Pancreas (tissue), 10 donors: ENCODE measurements at regions not wholly inside any gene's neighbourhood (a gene's known extent, or its start where the extent isn't known, plus 50 kb on each side); places are given as distances from the start of the nearest gene placed in this dataset.
"Not testable (repeated sequence)": the region's sequence is repeated elsewhere in the genome, so short reads cannot be mapped to it uniquely, and the experiment has no call there.

Experiments used
- ATAC-seq, 4 donors: fragments of 200-7000 bp; cut with Tn5 transposase; one replicate each; pipeline versions ENCODE4 v1.8.0 to v1.9.1; 2020; ENCODE audit warnings: mild to moderate bottlenecking in 4 of 4, moderate library complexity in 4 of 4
- DNase-seq, 6 donors: peaks; one replicate each; pipeline ENCODE4 v3.0.0-alpha.2; 2020
- FAIRE-seq: peaks from 2 replicates; lab custom pipeline; 2012; peaks lifted over from hg19 to GRCh38; lab: Jason Lieb, UNC
- H3K27ac ChIP-seq, 4 donors: fragments of 200-600 bp; sonication (generic); 1 replicate in 3 of 4; 2 replicates in 1 of 4; pipeline versions ENCODE4 v1.5.0 to v1.8.0; 2020
- H3K27me3 ChIP-seq, 4 donors: fragments of 200-600 bp; one replicate each; pipeline ENCODE4 v1.8.0; 2021
- H3K36me3 ChIP-seq, 3 donors: fragments of 200-600 bp; sonication (generic) in 1 of 3; one replicate each; pipeline versions ENCODE4 v1.5.0 to v1.8.0; 2020 to 2021
- H3K4me1 ChIP-seq, 3 donors: fragments of 200-600 bp; one replicate each; pipeline ENCODE4 v1.8.0; 2021
- H3K4me3 ChIP-seq, 4 donors: fragments of 200-600 bp; sonication (generic) in 2 of 4; one replicate each; pipeline versions ENCODE4 v1.5.0 to v1.8.0; 2020 to 2021
- H3K9me3 ChIP-seq, 4 donors: fragments of 200-600 bp; one replicate each; pipeline ENCODE4 v1.8.0; 2021
- CTCF ChIP-seq, 4 donors: fragments of 200-600 bp; sonication (generic) in 3 of 4; IDR thresholded peaks; one replicate each; pipeline versions ENCODE4 v1.5.0 to v1.8.0; 2021; ENCODE audit warnings: antibody characterized with exemption in 4 of 4
- WGBS, 2 donors: extraction: QIAGEN DNeasy Blood & Tissue Kit; methylation state at CpG; one replicate each; pipeline ENCODE4 v1.1.7; 2013; 5-methylcytosine and 5-hydroxymethylcytosine counted together
- intact Hi-C, 3 donors: fragments of 100-400 bp; cut with DNase I; formaldehyde crosslinking; loops; one replicate each; pipeline versions ENCODE4 v1.11.1 to v1.14.2; 2022
- donor health status: healthy with polysubstance abuse.
- donor health status: DM: no; HTN: no; CAD: no; lungs with moderate emphysema.
- donor health status: DM: no; HTN: no; CAD: no.
- donor health status: control.
- donor health status: control.
- donor health status: Bipolar disorder and iron deficiency.
- donor health status: DM: yes; HTN: yes; CAD: no.
- donor health status: DM: no; HTN: no; CAD: no.
- donor health status: DM: no; HTN: no; CAD: no.
- donor health status: DM: yes; HTN: yes; CAD: no.

- DNase-seq (no peak), ATAC-seq (no peak), FAIRE-seq (no peak)
- no peaks in the 10 kb centered on the region for H3K4me1 ChIP-seq
- no peaks in the 10 kb centered on the region for H3K9me3 ChIP-seq
- no peaks in the 10 kb centered on the region for H3K27me3 ChIP-seq
- H3K27ac ChIP-seq: no peak overlapping the region
- no peaks in the 10 kb centered on the region for H3K36me3 ChIP-seq
- intact Hi-C loops: no loop called here
- no peak for TF ChIP-seq CTCF (IDR thresholded peaks at IDR 0.05)
- no peak overlapping the region for H3K4me3 ChIP-seq
- WGBS, 2 donors: 93 to 97% methylated on average over 2 of the region's 2 CpGs
Measured at GRCh38 chr3:187856555-187856954, 111.3 kb upstream of the BCL6 start.

- H3K4me1 ChIP-seq: no peaks in the 10 kb centered on the region
- no peaks in the 10 kb centered on the region for H3K27me3 ChIP-seq
- WGBS, 2 donors: 78 to 82% methylated on average over 5 of the region's 5 CpGs
- FAIRE-seq (no peak), DNase-seq (no peak), ATAC-seq (no peak)
- H3K9me3 ChIP-seq: no peaks in the 10 kb centered on the region
- H3K27ac ChIP-seq: no peak overlapping the region
- intact Hi-C loops: no loop called here
- no peak for TF ChIP-seq CTCF (IDR thresholded peaks at IDR 0.05)
- no peaks in the 10 kb centered on the region for H3K36me3 ChIP-seq
- H3K4me3 ChIP-seq: no peak overlapping the region
Measured at GRCh38 chr3:187858041-187858440, 112.8 kb upstream of the BCL6 start.

- TF ChIP-seq CTCF (IDR thresholded peaks at IDR 0.05): no peak
- ATAC-seq (no peak), DNase-seq (no peak), FAIRE-seq (no peak)
- Histone ChIP-seq H3K36me3 (no peaks in the 10 kb centered on the region), H3K4me3 (no peak overlapping the region), H3K9me3 (no peaks in the 10 kb centered on the region), H3K4me1 (no peaks in the 10 kb centered on the region), H3K27me3 (no peaks in the 10 kb centered on the region), H3K27ac (no peak overlapping the region)
- intact Hi-C loops: no loop called here
- WGBS, 2 donors: 94 to 98% methylated on average over 2 of the region's 2 CpGs
Measured at GRCh38 chr3:187858711-187859110, 113.4 kb upstream of the BCL6 start.

- H3K27ac ChIP-seq, ATAC-seq, H3K4me1 ChIP-seq, H3K36me3 ChIP-seq, H3K27me3 ChIP-seq, DNase-seq, FAIRE-seq, H3K9me3 ChIP-seq, intact Hi-C loops: not testable (repeated sequence)
- peak overlapping the region in 1 of 4 donors; percentile 9 for H3K4me3 ChIP-seq
- WGBS, 2 donors: 15 to 42% methylated on average over 5 to 17 of the region's 22 CpGs
Measured at GRCh38 chr3:187862701-187863277, 117.5 kb upstream of the BCL6 start.

GRCh38 chr3:187870360-187871203 lies 125.3 kb upstream of the BCL6 start:
- no peaks in the 10 kb centered on the region for H3K9me3 ChIP-seq
- H3K4me3 ChIP-seq: no peak overlapping the region
- ATAC-seq (no peak), DNase-seq (no peak), FAIRE-seq (no peak)
- no peak overlapping the region for H3K27ac ChIP-seq
- no peaks in the 10 kb centered on the region for H3K36me3 ChIP-seq
- no peak for TF ChIP-seq CTCF (IDR thresholded peaks at IDR 0.05)
- H3K27me3 ChIP-seq: no peaks in the 10 kb centered on the region
- intact Hi-C loops: no loop called here
- WGBS, 2 donors: 79 to 80% methylated on average over 5 of the region's 5 CpGs
- H3K4me1 ChIP-seq: no peaks in the 10 kb centered on the region
